Globus pallidus (tissue), 1 donor: ENCODE measurements at regions not wholly inside any gene's neighbourhood (a gene's known extent, or its start where the extent isn't known, plus 50 kb on each side); places are given as distances from the start of the nearest gene placed in this dataset.
"Not testable (repeated sequence)": the region's sequence is repeated elsewhere in the genome, so short reads cannot be mapped to it uniquely, and the experiment has no call there.

Experiments used
- DNase-seq: peaks from one replicate; pipeline ENCODE4 v3.0.0-alpha.2; 2015; ENCODE audit warnings: low spot score

DNA sequence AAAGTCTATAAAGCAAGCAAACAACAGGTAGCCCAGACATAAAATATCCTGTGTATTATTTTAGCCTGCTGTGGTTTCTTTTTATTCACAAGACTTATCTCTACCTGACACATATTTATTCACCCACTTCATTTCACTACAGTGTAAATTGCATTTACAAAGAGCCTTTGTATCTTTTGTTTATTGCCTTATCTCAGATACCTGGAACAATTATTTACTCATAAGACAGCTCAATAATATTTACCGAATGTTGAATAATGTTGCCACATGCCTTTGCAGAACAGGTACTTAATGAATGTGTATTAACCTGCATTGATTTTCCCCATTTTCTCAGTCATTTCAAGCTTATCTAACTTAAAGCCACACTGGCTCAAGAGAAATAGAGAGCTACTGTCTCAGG lies 603.6 kb downstream of the FBXO15 start:
- DNase-seq, result no peak

- no peak for DNase-seq
Observed at GRCh38 chr18:73535990-73536389, 611.6 kb downstream of the FBXO15 start.

DNA sequence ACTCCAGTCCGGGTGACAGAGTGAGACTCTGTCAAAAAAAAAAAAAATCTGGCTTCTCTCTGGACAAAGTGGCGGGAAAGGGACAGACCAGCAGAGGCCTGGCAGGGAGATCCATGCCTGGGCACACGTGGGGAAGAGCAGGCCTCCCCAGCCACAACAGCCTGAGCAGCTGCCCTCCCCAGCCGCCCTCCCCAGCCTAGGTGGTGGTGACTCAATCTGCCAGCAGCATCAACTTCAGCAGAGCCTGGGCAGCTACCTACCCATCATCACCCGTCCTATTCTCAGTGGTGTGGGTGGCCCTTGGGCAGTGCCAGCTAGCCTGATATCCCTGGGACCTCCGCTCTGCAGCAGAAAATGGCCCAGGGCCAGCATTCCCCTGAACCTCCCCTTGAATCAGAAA lies 612.4 kb downstream of the FBXO15 start:
- DNase-seq, result no peak

DNA sequence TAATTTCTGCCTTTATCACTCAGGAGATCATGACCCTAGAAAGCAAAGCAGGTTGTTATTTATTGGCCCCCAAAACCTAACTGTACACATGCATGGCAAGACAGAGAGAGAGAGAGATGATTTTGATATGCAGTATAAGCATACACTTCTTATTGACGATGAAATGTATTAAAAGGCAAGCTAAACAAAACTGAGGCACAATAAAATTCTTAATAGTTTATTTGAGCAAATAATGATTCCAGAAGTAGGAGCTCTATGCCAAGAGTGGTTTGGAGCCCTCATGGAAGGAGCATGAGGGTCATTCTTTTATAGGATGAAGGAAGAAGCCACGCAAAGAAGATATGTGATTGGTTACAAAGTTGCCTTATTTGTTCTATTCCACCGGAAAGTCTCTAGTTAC lies 616.0 kb downstream of the FBXO15 start:
- no peak for DNase-seq

GRCh38 chr18:73528066-73528465 lies 619.6 kb downstream of the FBXO15 start:
- no peak for DNase-seq

GRCh38 chr18:73520229-73520628 lies 627.4 kb downstream of the FBXO15 start:
- no peak for DNase-seq

DNA sequence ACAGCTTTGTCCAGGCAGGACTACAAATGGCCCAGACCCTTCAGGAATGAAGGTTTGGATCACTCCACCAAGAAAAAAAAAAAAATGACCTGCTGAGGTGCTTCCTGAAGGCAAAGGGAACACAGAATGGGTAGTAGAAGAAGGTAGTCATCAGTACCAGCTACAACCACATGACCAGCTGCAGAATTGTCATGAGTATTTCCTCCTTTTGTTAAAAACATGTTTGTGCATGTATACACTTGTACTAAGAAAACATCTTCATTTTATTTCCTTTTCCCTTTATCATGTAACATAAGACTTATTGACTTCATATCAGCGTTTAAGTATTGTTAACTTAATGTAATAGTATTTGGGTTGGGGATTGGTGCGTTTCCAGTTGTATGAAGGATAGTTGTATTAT lies 631.6 kb downstream of the FBXO15 start:
- not testable (repeated sequence) for DNase-seq

GRCh38 chr18:73514449-73514848 lies 633.2 kb downstream of the FBXO15 start:
- DNase-seq, result no peak

DNA sequence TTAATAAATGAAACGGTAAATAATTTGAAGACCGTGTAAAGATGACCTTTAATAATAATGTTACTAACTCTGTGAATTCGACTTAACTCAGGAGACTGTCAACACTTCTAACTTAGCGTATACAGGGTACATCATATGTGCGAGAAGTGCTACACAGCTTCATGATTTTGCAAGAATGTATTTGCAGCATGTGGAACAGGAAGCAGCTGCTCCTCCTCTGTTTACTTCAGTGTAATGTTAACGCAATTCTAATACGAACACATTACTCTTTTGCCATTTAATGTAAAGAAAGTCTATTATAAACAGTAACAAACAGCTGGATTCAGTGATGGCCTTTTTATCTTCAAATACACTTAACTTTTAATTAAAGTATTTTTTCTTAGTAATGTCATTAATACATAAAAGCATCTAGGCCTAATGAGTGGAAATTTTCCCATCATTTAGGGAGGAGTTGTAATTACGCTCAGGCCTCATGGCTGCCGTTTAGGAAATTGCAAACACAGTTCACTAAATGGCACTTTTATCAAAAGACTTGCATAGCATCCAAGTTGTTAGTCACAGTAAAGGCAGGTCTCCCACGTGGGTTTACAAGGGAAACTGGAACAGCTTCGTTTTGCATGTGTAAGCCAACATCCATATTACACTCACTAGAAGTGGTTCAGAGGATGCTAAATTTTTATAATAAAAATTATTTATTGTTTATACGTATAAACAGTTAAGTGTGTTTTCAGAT lies 635.7 kb downstream of the FBXO15 start:
- DNase-seq, result no peak

- no peak for DNase-seq
Observed at GRCh38 chr18:73509460-73509859, 638.2 kb downstream of the FBXO15 start.

DNA sequence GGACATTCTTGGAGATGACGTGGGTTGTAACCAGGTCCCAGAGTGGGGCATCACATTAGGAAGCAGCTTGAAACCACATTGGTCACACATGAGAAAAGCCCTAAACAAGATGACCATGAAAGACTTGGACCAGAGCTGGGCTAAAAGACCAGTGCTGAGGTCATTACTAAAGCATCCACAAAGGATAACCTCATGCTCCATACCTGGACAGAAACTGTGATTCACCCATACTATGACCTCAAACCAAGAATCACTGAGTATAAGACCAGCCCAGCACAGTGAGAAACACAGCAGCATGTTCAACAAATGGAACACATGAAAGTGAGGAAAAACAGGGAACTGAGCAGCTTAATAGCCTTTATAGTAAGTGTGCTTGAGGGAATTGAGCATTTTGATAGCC lies 635.5 kb upstream of the NETO1 start:
- no peak for DNase-seq

DNA sequence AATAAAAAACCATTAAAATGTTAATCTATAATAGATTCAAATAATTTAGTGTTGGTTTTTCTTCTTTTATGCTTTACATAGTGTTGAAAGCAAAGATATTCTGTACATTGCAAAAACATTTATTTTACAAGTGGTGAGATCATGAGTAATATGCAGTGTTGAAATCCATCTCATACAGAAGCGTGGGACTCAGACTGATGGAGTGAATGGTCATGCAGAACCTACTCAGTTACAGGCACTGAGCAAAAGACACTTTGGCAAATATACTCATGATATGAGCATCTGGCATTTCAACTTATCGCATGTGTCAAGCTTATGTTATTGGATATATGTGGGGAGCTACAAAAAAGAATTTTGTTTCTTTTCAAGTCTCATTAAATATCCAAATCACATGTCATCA lies 620.2 kb upstream of the NETO1 start:
- no peak for DNase-seq

DNA sequence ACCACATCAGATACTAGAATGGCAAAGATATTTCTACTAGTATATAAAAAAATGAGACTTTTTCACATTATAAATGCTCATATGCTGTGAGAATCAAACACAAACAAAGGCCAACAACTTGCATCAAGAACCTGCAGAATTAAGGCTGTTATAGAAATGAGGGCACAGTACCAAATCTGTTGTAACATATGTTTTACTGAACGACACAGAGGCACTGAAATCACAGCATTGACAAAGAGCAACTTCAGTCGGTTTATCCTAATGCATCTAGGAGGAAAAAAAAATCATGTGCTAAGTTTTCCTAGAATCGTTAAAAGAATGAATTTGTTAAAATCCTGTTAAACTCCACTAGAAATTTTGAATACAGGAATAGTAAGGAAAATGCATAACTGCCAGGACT lies 617.4 kb upstream of the NETO1 start:
- DNase-seq, result no peak

GRCh38 chr18:73482901-73483300 lies 615.1 kb upstream of the NETO1 start:
- DNase-seq, result no peak

- DNase-seq, result no peak
Observed at GRCh38 chr18:73479477-73479876, 611.7 kb upstream of the NETO1 start.

DNA sequence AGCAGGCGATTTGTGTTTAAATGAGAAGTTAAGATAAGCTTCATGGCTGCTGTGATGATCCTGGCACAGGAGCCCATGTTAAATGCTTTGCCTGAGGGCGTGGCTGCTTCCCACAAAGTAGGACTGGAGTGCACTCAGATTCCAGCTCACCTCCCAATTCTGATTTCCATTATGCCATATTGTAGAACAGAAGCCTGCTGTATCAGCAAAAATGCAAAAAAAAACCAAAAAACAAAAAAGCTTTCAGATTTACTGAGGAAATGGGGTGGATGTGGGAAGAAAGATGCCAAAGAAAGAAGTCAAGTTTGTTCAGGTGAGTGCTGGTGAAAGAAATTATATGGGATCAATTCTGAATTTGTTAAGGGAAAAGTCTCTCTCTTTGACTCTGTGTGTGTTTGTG lies 610.4 kb upstream of the NETO1 start:
- no peak for DNase-seq

- DNase-seq, result no peak
Observed at GRCh38 chr18:73476031-73476430, 608.2 kb upstream of the NETO1 start.

DNA sequence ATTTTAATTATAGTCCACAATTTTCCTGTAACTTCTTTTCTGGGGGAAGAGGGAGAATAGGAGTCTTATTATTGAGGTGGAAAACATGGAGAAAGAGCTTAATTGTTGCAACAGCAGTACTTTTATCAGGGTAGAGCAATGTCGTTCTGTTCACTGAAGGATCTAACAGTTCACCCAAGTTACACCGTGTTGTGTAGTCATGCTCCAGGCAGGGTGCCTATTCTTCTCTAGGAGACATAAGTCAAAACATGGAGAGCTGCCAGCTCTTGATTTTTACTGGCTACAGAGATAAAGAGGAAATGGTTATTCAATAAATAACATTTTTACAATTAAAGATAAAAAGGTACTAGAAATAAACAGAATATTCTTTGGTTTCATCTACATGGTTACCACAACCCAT lies 594.3 kb upstream of the NETO1 start:
- no peak for DNase-seq

DNA sequence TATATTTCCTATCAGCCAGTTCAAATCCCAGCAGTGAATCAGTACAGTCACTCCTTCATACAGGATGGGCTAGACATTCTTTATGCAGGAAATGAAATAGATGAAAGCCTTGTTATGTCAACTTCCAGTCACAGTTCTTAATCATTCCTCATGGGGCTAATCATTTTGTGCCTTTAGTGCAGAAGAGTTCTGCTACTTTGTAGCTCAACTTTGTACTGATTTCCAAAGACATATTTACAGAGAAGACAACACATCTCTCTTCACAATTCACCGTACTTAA lies 593.9 kb upstream of the NETO1 start:
- no peak for DNase-seq

GRCh38 chr18:73461038-73461779 lies 593.4 kb upstream of the NETO1 start:
- DNase-seq, result no peak

DNA sequence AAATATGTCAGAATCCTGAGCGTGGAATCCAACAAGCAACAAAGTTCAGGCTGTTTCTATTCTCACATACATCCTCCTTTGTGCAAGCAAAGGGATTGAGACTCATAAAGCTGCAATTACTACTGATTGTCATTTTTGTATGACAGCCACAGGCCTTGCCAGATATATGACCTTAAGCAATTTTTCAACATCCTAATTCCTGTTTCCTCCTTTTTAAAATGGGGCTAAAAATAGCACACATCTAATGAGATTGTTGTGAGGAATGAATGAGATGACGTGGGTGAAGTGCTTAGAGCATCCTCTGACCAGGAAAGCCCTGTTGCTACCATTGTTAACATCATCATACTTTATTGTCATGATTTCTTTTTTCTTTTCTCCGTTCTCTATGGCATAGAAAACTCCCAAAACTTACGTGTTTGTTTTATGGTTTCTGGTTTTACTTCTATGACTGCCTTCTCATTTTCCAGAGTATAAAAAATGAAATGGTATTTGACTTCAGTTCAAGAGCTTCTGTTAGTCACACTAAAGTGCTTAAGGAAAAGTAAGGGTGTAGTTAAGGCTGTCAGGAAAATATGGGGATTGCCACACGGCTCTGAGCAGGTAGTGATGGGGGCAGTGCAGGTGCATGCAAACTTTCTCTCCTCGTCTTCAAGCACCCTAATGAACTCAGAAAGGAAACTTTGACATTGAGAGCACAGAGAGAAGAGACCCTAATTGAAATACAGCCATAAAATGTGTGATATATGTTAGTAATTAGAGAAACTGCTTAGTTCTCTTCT lies 590.6 kb upstream of the NETO1 start:
- no peak for DNase-seq

GRCh38 chr18:73456643-73457042 lies 588.9 kb upstream of the NETO1 start:
- no peak for DNase-seq

- DNase-seq, result no peak
Observed at GRCh38 chr18:73452866-73453265, 585.1 kb upstream of the NETO1 start.
